GM12873 (cell line): ENCODE measurements at regions not wholly inside any gene's neighbourhood (a gene's known extent, or its start where the extent isn't known, plus 50 kb on each side); places are given as distances from the start of the nearest gene placed in this dataset.

Experiments used
- TF ChIP-seq, protein P1 (sequence below): IDR thresholded peaks from 2 replicates; pipeline ENCODE4 v1.5.1; 2012; ENCODE audit warnings: low read depth, mild to moderate bottlenecking, moderate library complexity, low read length, control low read depth; ENCODE audit not compliant: insufficient read depth; ENCODE audit errors: missing control alignments

DNA sequence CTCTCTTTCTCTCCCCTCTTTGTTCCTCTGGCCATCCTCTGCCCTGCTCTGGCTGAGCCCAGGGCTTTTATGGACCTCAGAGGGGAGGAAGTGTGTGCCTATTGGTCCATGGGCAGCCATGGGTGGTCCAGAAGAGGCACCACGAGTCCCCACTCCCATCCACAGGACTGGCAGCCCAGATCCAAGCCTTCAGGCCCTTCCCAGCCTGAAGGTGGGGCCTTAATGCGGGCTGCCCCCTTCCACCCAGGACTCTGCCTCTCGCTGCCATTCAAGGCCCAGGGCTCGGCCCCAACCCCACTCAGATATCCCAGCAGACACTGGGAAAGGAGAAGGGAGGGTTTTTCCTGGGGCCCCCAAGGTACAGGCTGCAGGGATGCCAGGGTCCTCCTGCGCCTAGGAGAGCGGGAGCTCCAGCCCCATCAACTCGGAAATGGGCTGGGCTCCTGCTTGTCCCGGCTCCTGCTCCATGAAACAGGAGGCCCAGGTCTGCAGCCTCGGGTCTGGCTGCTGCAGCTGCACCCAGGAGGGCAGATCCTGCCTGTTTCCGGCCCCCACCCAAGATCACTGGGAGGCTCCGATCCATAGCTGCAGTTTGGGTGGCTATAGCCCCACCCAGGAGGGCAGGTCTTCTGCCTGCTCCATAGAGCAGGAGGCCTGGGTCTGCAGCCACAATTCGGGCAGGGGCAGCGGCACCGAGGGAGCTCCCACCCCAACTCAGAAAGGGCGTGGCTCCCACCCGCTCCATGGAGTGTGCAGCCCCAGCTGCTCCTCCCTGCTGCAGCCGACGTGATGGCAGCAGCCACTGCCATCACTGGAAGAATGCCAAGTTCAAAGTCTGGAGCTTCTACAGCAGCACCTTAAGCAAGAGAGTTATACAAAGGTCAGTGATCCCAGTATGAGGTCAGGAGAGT is 116.6 kb upstream of the RBBP8 start:
- TF ChIP-seq, protein P1, sequence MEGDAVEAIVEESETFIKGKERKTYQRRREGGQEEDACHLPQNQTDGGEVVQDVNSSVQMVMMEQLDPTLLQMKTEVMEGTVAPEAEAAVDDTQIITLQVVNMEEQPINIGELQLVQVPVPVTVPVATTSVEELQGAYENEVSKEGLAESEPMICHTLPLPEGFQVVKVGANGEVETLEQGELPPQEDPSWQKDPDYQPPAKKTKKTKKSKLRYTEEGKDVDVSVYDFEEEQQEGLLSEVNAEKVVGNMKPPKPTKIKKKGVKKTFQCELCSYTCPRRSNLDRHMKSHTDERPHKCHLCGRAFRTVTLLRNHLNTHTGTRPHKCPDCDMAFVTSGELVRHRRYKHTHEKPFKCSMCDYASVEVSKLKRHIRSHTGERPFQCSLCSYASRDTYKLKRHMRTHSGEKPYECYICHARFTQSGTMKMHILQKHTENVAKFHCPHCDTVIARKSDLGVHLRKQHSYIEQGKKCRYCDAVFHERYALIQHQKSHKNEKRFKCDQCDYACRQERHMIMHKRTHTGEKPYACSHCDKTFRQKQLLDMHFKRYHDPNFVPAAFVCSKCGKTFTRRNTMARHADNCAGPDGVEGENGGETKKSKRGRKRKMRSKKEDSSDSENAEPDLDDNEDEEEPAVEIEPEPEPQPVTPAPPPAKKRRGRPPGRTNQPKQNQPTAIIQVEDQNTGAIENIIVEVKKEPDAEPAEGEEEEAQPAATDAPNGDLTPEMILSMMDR: no peak

DNA sequence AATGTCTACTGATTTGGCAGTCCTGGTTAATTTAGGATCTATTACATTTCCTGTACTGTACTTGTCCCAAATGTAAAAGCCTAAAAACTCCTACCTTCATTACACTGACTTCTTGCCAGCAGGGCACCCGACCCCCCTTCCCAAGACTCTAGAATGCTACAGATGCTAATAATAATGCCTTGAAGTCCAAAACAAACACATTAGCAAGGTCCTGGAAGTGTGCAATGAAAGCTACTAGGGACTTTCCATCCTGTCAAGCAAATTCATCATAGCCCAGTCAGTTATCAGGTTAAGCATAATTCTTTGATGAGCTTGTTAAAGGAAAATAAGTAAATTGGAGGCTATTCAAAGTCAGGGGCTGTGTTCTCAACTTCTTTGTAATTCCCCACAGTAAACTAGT is 115.3 kb upstream of the RBBP8 start:
- TF ChIP-seq, protein P1: no peak

DNA sequence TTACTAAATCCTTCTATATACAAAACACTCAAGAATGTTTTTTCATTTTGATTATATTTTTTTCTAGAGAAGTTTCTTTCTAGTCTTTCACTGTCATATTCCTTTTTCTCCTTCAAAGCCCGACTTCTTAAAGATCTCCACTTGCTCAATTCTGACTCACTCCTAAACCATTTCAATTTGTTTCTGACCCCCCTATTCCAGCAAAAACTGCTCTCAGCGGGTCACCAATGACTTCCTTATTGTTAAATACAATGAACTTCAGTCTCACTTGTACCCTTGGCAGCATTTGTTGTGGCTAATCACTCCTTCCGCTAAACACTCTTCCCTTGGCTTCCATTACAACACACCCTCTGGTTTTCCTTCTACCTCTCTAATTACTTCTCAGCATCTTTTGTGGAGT is 111.1 kb upstream of the RBBP8 start:
- TF ChIP-seq, protein P1: no peak

DNA sequence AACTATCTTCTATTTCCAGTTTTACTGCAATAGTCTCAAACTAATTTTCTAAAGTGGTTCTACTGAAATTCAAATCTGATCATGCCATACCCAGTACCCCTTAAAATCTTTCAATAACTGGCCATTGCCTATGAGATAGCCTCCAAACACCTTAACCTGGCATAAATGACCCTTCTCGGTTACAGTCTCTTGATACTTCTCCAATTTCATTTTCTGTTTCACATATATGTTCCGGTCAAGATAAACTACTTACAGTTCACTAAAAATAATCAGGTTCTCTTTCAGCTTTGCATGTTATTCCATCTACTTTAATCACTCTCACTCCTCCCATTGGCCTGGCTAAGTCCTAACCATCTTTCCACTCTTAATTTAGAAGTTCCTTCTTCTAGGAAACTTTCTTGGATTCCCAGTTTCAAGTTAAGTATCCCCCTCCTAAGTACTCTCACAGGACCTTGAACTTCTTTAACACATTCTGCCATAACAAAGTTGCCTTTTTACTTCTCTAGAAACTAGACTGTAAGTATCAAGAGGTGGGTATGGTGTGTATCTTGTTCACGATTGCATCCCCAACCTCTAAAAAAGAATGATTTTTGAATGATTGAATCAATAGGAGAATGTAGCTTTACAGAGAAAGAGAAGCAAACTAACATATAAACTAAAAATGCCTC is 110.2 kb upstream of the RBBP8 start:
- TF ChIP-seq, protein P1: no peak

DNA sequence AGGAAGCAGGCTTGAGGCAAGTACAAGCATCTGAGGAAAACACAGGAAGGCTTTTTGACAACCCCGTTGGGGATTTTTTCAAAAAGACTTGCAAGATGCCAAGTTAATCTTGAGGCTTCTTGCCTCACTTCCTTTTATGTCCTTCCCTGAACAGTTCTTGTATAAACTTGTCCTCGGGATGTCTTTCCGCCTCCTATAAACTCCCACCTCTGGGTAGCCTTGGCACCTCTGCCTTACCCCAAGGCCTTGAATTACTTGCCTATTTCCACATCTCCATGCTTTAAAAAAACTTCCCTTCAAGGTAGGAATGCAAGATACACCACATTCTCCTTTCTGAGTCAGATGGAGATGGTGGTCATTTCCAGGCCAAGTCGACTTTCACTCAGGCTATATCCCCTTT is 106.4 kb upstream of the RBBP8 start:
- TF ChIP-seq, protein P1: no peak

DNA sequence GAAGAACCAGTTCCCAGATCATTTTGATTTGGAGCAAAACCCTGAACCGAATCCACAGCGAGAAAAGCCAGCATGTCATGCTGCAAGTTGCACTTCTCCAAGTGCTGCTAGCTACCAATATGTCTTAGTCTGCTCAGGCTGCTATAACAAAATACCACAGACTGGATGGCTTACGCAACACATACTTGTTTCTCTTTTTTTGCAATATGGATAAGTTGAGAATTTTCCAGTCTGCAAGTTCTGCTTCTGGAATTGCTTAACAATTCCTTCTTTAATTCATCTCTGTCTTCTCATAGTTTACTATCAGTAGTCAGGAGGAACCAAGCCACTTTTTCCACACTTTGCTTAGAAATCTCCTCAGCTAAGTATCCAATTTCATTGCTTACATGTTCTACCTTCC is 105.9 kb upstream of the RBBP8 start:
- TF ChIP-seq, protein P1: no peak

DNA sequence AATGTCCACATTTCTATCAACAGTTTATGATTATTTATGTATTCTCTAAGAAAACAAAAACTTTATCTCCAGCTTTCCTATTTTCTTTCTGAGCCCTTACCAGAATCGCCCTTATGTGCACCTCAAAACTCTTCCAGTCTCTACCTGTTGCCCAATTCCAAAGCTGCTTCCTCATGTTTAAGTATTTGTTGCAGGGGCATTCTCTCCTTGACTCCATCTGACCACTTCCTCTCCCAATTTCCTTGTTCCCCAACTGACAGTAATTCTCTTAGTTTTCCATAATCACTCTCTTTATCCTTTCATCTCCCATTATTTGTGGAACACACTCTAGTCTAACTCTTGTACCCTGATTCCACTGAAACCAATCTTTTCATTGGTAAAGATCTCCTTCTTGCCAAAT is 105.4 kb upstream of the RBBP8 start:
- TF ChIP-seq, protein P1: no peak
